VCaP (cell line): ENCODE measurements at regions not wholly inside any gene's neighbourhood (a gene's known extent, or its start where the extent isn't known, plus 50 kb on each side); places are given as distances from the start of the nearest gene placed in this dataset.

Source experiments
- H3K27ac ChIP-seq: fragments of 450-650 bp; 2 replicates; pipeline ENCODE4 v1.5.1; 2017
- TF ChIP-seq, protein P1 (sequence below): fragments of 450-650 bp; conservative IDR thresholded peaks from 2 replicates; pipeline ENCODE4 v1.5.1; 2017; ENCODE audit warnings: mild to moderate bottlenecking, moderate library complexity

- TF ChIP-seq, protein P1, sequence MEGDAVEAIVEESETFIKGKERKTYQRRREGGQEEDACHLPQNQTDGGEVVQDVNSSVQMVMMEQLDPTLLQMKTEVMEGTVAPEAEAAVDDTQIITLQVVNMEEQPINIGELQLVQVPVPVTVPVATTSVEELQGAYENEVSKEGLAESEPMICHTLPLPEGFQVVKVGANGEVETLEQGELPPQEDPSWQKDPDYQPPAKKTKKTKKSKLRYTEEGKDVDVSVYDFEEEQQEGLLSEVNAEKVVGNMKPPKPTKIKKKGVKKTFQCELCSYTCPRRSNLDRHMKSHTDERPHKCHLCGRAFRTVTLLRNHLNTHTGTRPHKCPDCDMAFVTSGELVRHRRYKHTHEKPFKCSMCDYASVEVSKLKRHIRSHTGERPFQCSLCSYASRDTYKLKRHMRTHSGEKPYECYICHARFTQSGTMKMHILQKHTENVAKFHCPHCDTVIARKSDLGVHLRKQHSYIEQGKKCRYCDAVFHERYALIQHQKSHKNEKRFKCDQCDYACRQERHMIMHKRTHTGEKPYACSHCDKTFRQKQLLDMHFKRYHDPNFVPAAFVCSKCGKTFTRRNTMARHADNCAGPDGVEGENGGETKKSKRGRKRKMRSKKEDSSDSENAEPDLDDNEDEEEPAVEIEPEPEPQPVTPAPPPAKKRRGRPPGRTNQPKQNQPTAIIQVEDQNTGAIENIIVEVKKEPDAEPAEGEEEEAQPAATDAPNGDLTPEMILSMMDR, result no peak
- no peak overlapping the region for H3K27ac ChIP-seq
These were observed 205.3 kb downstream of the ZIC4 start for GRCh38 chr3:147201086-147201485.

DNA sequence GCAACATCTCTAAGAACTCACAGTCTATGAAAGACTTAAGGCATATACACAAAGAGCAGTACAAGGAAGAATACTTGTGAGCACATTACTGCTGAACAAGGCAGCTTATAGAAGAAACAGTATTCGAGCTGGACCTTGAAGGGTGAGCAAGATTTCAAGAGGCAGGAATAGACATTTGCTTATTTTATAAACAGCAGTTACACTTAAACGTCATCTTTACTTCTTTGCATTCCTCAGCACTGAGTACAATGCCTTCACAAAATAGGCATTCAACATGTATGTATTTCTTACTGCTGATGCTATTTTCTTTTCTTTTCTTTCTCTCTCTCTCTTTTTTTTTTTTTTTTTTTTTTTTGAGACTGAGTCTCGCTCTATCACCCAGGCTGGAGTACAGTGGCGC, 205.8 kb downstream of the ZIC4 start:
- H3K27ac ChIP-seq, result no peak overlapping the region
- TF ChIP-seq, protein P1, result no peak

GRCh38 chr3:147197739-147198138, 208.6 kb downstream of the ZIC4 start:
- TF ChIP-seq, protein P1, result no peak
- no peak overlapping the region for H3K27ac ChIP-seq

GRCh38 chr3:147195887-147196286, 210.5 kb downstream of the ZIC4 start:
- H3K27ac ChIP-seq, result no peak overlapping the region
- TF ChIP-seq, protein P1, result no peak

- TF ChIP-seq, protein P1, result peak; percentile 85
- H3K27ac ChIP-seq, result no peak overlapping the region
These were observed 214.5 kb downstream of the ZIC4 start for GRCh38 chr3:147191795-147192385.

GRCh38 chr3:147189016-147189415, 217.3 kb downstream of the ZIC4 start:
- TF ChIP-seq, protein P1, result no peak
- H3K27ac ChIP-seq, result no peak overlapping the region

DNA sequence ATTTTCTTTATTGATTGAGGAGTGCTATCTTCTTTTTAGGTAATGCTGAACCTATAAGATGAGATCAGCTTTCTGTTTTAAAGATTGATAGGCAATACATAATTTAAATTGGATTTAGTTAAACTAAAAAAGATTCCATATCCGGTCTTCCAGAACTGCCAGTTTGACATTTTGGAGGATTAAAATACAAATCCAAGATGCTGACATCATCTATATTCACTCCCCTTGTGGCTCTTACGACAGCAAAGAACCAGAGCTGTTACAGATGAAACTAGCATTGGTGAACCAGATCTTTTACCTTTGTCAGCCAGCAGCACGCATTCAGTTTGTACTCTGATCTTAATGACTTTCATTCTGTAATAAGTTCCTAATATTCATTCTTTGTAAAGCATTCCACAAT, 218.7 kb downstream of the ZIC4 start:
- TF ChIP-seq, protein P1, result no peak
- no peak overlapping the region for H3K27ac ChIP-seq

GRCh38 chr3:147185781-147186180, 220.6 kb downstream of the ZIC4 start:
- TF ChIP-seq, protein P1, result no peak
- no peak overlapping the region for H3K27ac ChIP-seq
